ENCODE measurements at regions not wholly inside any gene's neighbourhood (a gene's known extent, or its start where the extent isn't known, plus 50 kb on each side); places are given as distances from the start of the nearest gene placed in this dataset.

GRCh38 chr3:34475851-34476250, 677.4 kb downstream of the PDCD6IP start (continued):
- TF ChIP-seq AFF4 (CRISPR knock-in tag; IDR thresholded peaks at IDR 0.05; ENCODE audit: borderline replicate concordance) (no peak), NR3C1 (CRISPR knock-in tag; conservative IDR thresholded peaks at IDR 0.05; ENCODE audit: low read depth) (no peak), ZSCAN18 (CRISPR knock-in tag; IDR thresholded peaks at IDR 0.05) (no peak), USF1 (CRISPR knock-in tag; IDR thresholded peaks at IDR 0.05) (no peak), MLX (CRISPR knock-in tag; IDR thresholded peaks at IDR 0.05) (no peak), ZNF317 (CRISPR knock-in tag; IDR thresholded peaks at IDR 0.05; ENCODE audit: borderline replicate concordance, low read depth) (no peak), ZNF671 (CRISPR knock-in tag; IDR thresholded peaks at IDR 0.05) (no peak)

GRCh38 chr3:34483311-34483887, 685.0 kb downstream of the PDCD6IP start:
- ChIA-PET CTCF (no interaction called here), POLR2A (no interaction called here)
- H3K9me3 Mint-ChIP-seq: peaks cover 4% of the 10 kb centered on the region
- H3K36me3 Mint-ChIP-seq: no peaks in the 10 kb centered on the region
- no peak overlapping the region for H3K27ac Mint-ChIP-seq
- no peak for ATAC-seq
- no peak overlapping the region for H3K4me3 Mint-ChIP-seq
- DNase-seq (ENCODE audit: low spot score): no peak
- no peak for TF ChIP-seq PRRX2 (CRISPR knock-in tag; IDR thresholded peaks at IDR 0.05)
- TF ChIP-seq ETV6 (CRISPR knock-in tag; IDR thresholded peaks at IDR 0.05): no peak
- TF ChIP-seq ZNF317 (CRISPR knock-in tag; IDR thresholded peaks at IDR 0.05; ENCODE audit: borderline replicate concordance, low read depth): no peak
- TF ChIP-seq ZNF121 (CRISPR knock-in tag; IDR thresholded peaks at IDR 0.05): no peak
- TF ChIP-seq FOXP1 (CRISPR knock-in tag; IDR thresholded peaks at IDR 0.05; ENCODE audit: borderline replicate concordance): no peak
- no peak for TF ChIP-seq E2F5 (CRISPR knock-in tag; IDR thresholded peaks at IDR 0.05)
- no peak for TF ChIP-seq PRDM15 (CRISPR knock-in tag; IDR thresholded peaks at IDR 0.05)
- H3K4me1 Mint-ChIP-seq: no peaks in the 10 kb centered on the region
- no peaks in the 10 kb centered on the region for H3K27me3 Mint-ChIP-seq (ENCODE audit: low read depth)

Data from WTC11 (cell line).